GM23338 (cell line): ENCODE measurements at regions not wholly inside any gene's neighbourhood (a gene's known extent, or its start where the extent isn't known, plus 50 kb on each side); places are given as distances from the start of the nearest gene placed in this dataset.

Source experiments
- CREB1 ChIP-seq: fragments of 250-450 bp; sonication (Bioruptor Pico); IDR thresholded peaks from 2 replicates; pipeline ENCODE4 v1.5.0; 2020; ENCODE audit warnings: low read depth, mild to moderate bottlenecking, moderate library complexity
- EZH2 ChIP-seq: fragments of 200-600 bp; sonication (generic); IDR thresholded peaks from one replicate; pipeline ENCODE4 v1.8.0; 2017; ENCODE audit warnings: antibody characterized with exemption, mild to moderate bottlenecking, low read depth; ENCODE audit not compliant: unreplicated experiment
- JUNB ChIP-seq: IDR thresholded peaks from one replicate; pipeline ENCODE4 v1.6.1; 2016; ENCODE audit warnings: antibody characterized with exemption; ENCODE audit not compliant: unreplicated experiment
- NANOG ChIP-seq: IDR thresholded peaks from 2 replicates; pipeline ENCODE4 v1.6.1; 2016; ENCODE audit warnings: antibody characterized with exemption, borderline replicate concordance
- POLR2AphosphoS5 ChIP-seq: IDR thresholded peaks from 2 replicates; pipeline ENCODE4 v1.6.1; 2016; ENCODE audit warnings: antibody characterized with exemption, low read depth
- ZNF331 ChIP-seq: fragments of 250-450 bp; sonication (Bioruptor Pico); IDR thresholded peaks from 2 replicates; pipeline ENCODE4 v1.5.0; 2020; ENCODE audit warnings: low read depth, mild to moderate bottlenecking, moderate library complexity
- TF ChIP-seq, protein P1 (sequence below), 2 experiments: fragments of 200-600 bp in 1 of 2; sonication (generic) in 1 of 2; conservative IDR thresholded peaks; 2 replicates each; pipeline versions ENCODE4 v1.5.1 to v1.6.1; 2016 to 2017; ENCODE audit warnings: antibody characterized with exemption in 2 of 2, low read depth in 2 of 2, mild to moderate bottlenecking in 2 of 2, moderate library complexity in 1 of 2

- TF ChIP-seq CREB1 (CRISPR knock-in tag) (no peak), ZNF331 (CRISPR knock-in tag) (no peak), POLR2AphosphoS5 (no peak), NANOG (no peak), EZH2 (no peak), JUNB (no peak)
- TF ChIP-seq, protein P1, sequence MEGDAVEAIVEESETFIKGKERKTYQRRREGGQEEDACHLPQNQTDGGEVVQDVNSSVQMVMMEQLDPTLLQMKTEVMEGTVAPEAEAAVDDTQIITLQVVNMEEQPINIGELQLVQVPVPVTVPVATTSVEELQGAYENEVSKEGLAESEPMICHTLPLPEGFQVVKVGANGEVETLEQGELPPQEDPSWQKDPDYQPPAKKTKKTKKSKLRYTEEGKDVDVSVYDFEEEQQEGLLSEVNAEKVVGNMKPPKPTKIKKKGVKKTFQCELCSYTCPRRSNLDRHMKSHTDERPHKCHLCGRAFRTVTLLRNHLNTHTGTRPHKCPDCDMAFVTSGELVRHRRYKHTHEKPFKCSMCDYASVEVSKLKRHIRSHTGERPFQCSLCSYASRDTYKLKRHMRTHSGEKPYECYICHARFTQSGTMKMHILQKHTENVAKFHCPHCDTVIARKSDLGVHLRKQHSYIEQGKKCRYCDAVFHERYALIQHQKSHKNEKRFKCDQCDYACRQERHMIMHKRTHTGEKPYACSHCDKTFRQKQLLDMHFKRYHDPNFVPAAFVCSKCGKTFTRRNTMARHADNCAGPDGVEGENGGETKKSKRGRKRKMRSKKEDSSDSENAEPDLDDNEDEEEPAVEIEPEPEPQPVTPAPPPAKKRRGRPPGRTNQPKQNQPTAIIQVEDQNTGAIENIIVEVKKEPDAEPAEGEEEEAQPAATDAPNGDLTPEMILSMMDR (conservative IDR thresholded peaks at IDR 0.05; ENCODE audit: low read depth in 2 of 2), result no peak
Measured at GRCh38 chr12:98431089-98431488, 84.3 kb upstream of the TMPO start.
